GM18519 (cell line): ENCODE measurements at regions not wholly inside any gene's neighbourhood (a gene's known extent, or its start where the extent isn't known, plus 50 kb on each side); places are given as distances from the start of the nearest gene placed in this dataset.
"Not testable (repeated sequence)": the region's sequence is repeated elsewhere in the genome, so short reads cannot be mapped to it uniquely, and the experiment has no call there.

Experiments
- ATAC-seq: cut with Tn5 transposase; IDR thresholded peaks from one replicate; pipeline ENCODE4 v1.9.1; 2021; ENCODE audit warnings: mild to moderate bottlenecking, moderate library complexity; ENCODE audit not compliant: unreplicated experiment, low FRiP score

GRCh38 chr7:25069900-25070443 lies 55.1 kb downstream of the CYCS start:
- no peak for ATAC-seq

GRCh38 chr7:25068502-25069213 lies 56.4 kb downstream of the CYCS start:
- no peak for ATAC-seq

DNA sequence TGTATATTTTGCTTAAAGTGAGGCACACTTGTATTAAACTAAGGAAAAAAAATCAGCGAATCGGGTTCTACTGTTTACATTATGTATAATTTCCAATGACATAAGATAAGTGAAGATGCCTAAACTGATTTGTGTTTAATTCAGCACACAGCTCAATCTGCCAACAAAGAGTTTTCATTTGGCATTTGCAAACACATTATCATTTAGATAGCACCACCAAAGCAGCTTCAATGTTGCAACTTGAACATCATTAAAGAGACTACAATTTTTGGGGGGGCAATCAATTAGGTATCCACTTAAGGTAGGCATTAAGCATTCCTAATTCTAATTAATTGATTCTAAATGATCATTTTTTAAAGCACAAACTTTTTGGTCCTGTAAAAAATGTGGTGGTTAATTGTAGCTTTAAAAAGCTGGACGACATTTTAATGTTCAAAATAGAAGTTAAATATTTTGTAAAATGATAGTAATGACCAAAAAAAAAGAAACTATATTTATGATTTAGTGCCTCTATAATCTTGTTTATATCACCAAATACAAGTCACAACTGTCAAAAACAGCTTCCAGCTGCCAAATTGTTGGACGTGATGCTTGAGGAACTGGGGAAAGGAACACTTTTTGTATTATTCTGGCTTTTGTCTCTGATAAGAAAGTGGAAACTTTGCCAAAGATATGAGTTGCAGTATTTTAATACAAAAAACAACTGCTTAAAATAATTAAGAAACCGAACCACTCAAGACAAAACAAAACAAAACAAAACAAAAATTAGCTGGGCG lies 57.1 kb downstream of the CYCS start:
- ATAC-seq = no peak

DNA sequence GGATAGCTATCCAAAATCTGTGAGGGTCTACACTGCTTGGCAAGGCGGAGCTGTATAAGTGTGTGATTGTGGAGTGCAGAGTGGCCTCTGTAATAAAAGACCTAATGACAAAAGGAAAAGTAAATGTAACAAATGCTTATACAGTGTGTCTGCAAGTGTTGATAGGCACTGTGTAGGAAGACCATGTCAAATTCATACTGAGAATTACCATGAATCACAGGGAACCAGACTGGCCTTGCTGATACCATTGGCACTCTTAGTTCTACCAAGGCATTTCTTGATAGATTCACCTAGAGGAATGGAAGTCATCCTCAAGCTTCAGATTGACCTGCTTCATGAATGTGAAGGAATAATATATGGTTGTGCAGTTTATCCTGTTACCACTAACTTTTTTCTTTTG lies 58.8 kb downstream of the CYCS start:
- no peak for ATAC-seq

DNA sequence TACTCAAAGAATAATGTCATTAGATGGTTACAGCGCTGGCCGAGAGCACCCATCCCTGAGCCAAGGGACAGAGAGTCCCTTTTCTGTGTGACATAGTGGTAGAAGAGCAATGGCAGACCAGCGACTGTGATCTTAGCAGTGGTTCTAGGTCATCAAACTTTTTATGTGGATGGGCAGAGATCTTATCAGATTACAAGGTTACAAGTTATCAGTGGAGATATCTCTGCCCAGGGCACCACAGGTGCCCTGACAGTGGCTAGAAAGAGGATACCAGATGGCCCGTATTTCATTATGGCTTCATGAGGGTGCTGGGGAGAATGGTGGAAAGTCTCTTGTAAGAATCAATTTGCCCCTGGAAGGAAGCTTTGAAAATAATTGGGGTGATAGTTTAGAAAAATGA lies 62.7 kb downstream of the CYCS start:
- no peak for ATAC-seq

DNA sequence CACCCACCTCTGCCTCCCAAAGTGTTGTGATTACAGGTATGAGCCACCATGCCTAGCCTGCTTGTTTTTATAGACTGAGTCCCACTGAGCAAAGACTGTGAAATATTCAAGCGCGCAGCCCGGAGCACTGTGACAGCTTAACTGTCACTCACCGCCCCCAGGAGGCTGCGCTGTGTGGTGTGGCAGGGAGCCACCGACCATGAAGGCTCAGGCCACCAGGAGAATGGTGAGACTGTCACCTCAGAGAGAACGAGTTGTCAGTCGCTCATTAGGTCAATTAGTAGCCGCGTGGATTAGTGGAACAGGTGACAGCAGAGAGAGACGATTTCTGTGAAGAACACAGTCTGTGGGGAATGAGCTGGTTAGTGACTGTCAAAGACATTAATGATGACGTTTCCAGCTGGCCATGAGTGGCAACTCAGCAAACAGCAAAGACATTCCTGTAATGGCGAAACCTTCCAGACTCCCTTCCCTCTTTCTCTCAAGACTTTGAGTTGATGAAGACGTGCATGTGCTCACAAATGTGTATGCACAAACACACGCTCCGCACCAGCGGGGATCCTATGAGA lies 64.5 kb downstream of the CYCS start:
- no peak for ATAC-seq

DNA sequence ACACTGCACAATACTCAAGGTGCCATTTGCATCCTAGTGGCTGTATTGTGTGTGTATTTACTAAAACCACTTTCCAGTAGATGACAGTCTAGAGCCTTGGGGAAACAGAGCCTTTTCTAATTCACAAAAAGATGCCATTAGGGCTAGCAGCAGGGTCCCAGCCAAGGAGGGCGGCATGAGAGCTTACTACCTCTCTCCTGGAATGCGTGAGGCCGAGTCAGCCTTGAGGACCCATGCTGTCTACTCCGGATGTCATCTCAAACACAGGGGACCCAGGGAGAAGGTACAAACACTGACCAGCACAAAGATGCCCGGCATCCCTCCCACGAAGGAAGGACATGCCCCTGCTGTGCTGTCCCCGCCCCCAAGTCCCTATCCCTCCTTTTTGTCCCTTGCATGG lies 65.5 kb downstream of the CYCS start:
- ATAC-seq = no peak

DNA sequence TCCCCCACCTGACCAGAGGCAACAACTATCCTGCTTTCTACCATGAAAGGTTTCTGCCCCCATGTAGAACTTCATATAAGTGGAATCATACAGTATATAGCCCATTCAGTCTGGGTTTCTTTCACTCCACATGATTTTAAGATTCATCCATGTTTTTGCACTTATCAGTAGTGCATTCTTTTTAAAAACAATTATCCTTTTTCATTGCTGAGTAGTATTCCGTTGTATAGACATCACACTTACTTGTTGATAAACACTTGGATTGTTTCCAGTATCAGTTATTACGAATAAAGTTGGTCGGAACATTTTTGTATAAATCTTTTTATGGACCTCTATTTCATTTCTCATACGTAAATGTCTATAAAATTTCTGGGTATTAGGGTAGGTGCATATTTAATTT lies 68.7 kb downstream of the CYCS start:
- ATAC-seq = no peak

GRCh38 chr7:25055520-25056220 lies 69.4 kb downstream of the CYCS start:
- no peak for ATAC-seq

GRCh38 chr7:25054819-25055519 lies 70.1 kb downstream of the CYCS start:
- no peak for ATAC-seq

DNA sequence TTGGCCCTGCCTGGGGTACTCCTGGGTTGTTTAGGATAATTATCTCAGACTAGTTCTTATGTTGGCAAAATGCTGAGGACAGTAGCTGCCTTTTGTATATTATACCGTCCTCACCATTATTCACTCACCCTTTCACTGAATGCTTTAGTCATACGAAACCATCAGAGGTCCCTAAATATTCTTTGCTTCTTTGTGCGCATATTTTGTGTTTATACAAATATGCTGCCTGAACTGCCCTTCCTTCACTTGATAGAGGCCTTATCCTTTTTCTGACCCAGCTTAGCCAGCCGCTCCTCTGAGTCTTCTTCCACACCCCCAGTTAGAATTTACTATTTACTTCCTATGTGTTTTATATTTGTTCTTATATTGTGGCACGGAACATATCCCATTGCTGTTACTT lies 70.2 kb upstream of the OSBPL3 start:
- ATAC-seq = no peak

DNA sequence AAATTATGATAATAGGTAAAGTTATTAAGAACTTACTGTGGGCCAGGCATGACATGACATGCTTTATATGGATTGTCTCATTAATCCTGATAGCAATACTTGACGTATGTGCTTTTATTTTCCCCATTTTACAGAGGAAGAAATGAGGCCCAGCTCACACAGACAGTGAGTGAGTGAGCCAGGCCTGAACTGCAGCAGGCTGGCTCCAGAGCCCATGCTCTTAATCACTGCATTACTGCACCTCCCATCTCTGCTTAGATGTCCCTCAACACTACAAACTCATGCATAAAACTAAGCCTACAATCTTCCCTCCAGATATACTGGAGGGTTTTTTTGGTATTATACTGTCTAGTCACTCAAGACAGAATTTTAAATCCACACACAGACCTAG lies 68.5 kb upstream of the OSBPL3 start:
- ATAC-seq = no peak

DNA sequence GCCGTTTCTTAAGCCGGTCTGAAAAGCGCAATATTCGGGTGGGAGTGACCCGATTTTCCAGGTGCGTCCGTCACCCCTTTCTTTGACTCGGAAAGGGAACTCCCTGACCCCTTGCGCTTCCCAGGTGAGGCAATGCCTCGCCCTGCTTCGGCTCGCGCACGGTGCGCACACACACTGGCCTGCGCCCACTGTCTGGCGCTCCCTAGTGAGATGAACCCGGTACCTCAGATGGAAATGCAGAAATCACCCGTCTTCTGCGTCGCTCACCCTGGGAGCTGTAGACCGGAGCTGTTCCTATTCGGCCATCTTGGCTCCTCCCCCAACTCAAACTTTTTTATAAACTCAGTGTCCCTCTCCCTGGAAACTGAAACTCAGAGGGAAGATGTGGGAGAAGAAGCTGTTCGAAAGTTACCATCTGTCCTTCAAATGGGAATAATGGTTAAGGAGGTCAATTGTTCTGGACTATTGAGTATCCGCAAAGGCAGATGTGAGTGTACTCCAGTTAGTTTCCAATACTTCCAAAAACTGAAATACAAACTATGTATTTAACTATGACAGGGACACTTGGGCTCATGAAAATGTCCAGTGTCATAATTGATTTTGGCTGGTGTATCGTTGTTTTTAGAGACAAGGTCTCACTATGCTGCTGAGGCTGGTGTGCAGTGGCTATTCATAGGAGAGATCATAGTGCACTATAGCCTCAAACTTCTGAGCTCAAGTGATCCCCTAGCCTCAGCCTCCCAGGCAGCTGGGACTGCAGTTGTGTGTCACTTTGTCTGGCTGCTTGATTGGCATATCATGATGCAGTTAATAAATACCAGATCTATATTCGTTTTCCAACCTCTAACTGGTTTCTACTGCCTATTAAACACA lies 67.8 kb upstream of the OSBPL3 start:
- not testable (repeated sequence) for ATAC-seq

DNA sequence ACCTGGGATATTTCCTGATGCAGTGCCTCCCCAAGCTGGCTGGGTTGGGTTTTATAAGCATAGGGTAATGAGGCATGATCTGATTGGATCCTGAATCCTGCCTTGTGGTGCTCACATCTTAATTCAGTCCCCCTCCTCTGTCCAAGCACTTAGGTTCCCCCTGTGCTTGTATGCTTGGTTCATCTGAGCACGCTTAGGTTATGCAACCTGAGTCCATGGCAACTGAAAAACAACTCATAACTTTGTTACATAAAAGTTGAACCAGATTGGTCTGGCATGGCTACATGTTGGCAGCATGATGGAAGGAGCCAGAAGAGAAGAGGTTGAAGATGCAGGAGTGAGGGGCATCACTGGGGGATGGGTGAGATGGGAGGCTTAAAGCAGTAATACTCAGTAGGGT lies 57.3 kb upstream of the OSBPL3 start:
- no peak for ATAC-seq

- no peak for ATAC-seq
Measured at GRCh38 chr7:25035274-25035673, 55.3 kb upstream of the OSBPL3 start.

- no peak for ATAC-seq
Measured at GRCh38 chr7:25034136-25034535, 54.2 kb upstream of the OSBPL3 start.

GRCh38 chr7:25032774-25033743 lies 53.1 kb upstream of the OSBPL3 start:
- no peak for ATAC-seq

DNA sequence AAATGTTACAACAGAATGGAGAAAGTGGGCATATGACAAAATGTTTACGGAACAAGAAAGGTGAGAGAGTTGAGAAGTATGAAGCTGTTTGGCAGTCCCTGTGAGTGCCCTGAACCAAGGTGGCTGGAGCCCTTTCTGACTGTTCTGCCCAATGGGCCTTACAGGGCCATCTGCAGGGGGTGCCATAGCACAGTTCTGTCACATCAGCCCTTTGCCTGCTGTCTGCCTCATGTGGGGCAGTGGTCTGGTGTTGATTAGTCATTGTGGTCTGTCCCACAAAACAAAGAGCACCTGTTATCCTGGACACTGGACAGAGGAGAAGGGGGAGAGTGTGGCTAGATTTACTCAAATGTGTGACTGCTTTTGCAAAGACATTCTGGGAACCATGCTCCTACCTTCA lies 51.5 kb upstream of the OSBPL3 start:
- ATAC-seq = no peak
